ENCODE measurements at regions not wholly inside any gene's neighbourhood (a gene's known extent, or its start where the extent isn't known, plus 50 kb on each side); places are given as distances from the start of the nearest gene placed in this dataset.

DNA sequence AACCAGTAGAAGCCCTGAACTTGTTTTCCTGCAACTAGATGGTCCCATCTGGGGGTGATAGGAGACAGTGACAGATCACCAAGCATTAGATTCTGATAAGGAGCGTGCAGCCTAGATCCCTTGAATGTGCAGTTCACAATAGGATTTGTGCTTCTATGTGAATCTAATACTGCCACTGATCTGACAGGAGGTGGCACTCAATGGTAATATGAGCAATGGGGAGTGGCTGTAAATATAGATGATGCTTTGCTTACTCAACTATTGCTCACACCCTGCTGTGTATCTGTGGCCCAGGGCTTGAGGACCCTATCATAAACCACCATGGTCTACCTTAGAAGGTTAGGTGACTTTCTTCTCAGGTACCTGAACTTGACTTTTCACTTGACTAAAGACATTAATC is 417.1 kb upstream of the ARHGEF26 start:
- Histone ChIP-seq H3K27me3 (replicated peaks) (no peaks in the 10 kb centered on the region), H3K36me3 (replicated peaks) (no peaks in the 10 kb centered on the region), H3K27ac (no peak overlapping the region), H3K4me3 (ENCODE audit: low read depth, low read length) (no peak overlapping the region)
- TF ChIP-seq, protein P1, sequence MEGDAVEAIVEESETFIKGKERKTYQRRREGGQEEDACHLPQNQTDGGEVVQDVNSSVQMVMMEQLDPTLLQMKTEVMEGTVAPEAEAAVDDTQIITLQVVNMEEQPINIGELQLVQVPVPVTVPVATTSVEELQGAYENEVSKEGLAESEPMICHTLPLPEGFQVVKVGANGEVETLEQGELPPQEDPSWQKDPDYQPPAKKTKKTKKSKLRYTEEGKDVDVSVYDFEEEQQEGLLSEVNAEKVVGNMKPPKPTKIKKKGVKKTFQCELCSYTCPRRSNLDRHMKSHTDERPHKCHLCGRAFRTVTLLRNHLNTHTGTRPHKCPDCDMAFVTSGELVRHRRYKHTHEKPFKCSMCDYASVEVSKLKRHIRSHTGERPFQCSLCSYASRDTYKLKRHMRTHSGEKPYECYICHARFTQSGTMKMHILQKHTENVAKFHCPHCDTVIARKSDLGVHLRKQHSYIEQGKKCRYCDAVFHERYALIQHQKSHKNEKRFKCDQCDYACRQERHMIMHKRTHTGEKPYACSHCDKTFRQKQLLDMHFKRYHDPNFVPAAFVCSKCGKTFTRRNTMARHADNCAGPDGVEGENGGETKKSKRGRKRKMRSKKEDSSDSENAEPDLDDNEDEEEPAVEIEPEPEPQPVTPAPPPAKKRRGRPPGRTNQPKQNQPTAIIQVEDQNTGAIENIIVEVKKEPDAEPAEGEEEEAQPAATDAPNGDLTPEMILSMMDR (IDR thresholded peaks at IDR 0.05; ENCODE audit: low read depth, low read length, missing control alignments), result no peak
- in situ Hi-C loops (cut with HindIII; ENCODE audit: low pct_ligation_motif_present, low sequenced_read_pairs), result no loop called here
- no peak for DNase-seq

DNA sequence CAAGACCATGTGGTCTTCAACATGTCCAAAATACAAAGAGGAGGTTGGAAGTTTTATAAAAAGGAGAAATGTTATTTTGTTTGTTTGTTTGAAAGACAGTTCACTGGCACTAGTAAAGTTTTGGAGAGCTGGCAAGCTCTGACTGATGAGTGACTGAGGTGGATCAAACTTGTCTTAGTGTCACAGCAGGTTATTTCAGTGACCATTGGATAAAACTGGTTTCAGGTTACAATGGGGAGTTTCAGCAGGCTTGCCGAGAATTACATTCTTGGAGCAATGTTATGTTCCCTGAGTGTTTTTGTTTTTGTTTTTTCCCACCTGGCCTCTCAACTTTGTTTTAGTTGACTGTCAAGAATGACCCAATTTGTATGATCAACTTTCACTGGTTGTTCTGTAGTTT is 414.5 kb upstream of the ARHGEF26 start:
- Histone ChIP-seq H3K27ac (no peak overlapping the region), H3K4me3 (ENCODE audit: low read depth, low read length) (no peak overlapping the region), H3K27me3 (replicated peaks) (no peaks in the 10 kb centered on the region), H3K36me3 (replicated peaks) (no peaks in the 10 kb centered on the region)
- in situ Hi-C loops (cut with HindIII; ENCODE audit: low pct_ligation_motif_present, low sequenced_read_pairs), result no loop called here
- DNase-seq, result no peak
- TF ChIP-seq, protein P1 (IDR thresholded peaks at IDR 0.05; ENCODE audit: low read depth, low read length, missing control alignments), result no peak

- no peaks in the 10 kb centered on the region for H3K36me3 ChIP-seq (replicated peaks)
- no peak overlapping the region for H3K27ac ChIP-seq
- H3K27me3 ChIP-seq (replicated peaks), result no peaks in the 10 kb centered on the region
- in situ Hi-C loops (cut with HindIII; ENCODE audit: low pct_ligation_motif_present, low sequenced_read_pairs), result no loop called here
- H3K4me3 ChIP-seq (ENCODE audit: low read depth, low read length), result no peak overlapping the region
- DNase-seq, result no peak
- TF ChIP-seq, protein P1 (IDR thresholded peaks at IDR 0.05; ENCODE audit: low read depth, low read length, missing control alignments), result no peak
These were observed 407.2 kb upstream of the ARHGEF26 start for GRCh38 chr3:153714016-153714415.

GRCh38 chr3:153714588-153715290 is 406.5 kb upstream of the ARHGEF26 start:
- no peaks in the 10 kb centered on the region for H3K27me3 ChIP-seq (replicated peaks)
- no peaks in the 10 kb centered on the region for H3K36me3 ChIP-seq (replicated peaks)
- TF ChIP-seq, protein P1 (IDR thresholded peaks at IDR 0.05; ENCODE audit: low read depth, low read length, missing control alignments), result no peak
- DNase-seq, result no peak
- no peak overlapping the region for H3K4me3 ChIP-seq (ENCODE audit: low read depth, low read length)
- in situ Hi-C loops (cut with HindIII; ENCODE audit: low pct_ligation_motif_present, low sequenced_read_pairs), result no loop called here
- H3K27ac ChIP-seq, result no peak overlapping the region

DNA sequence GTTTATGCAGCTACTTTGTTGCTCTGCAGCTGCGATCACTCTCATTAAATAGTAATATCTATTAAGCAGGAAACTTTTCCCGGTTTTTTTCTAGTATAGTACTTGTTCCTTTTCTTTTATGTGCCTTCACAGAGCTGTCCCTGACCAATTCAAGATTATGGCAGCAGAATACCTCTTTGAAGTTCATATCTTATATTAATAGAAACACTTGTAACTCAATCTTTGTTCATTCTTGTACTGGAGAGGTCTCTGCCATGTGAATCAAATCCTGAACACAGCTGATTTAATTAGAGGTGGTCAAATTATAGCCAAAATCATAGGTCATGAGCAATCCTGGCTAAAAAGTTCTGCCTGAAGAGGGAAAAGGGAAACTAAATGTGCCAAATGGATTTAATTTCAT is 399.0 kb upstream of the ARHGEF26 start:
- TF ChIP-seq, protein P1 (IDR thresholded peaks at IDR 0.05; ENCODE audit: low read depth, low read length, missing control alignments), result no peak
- in situ Hi-C loops (cut with HindIII; ENCODE audit: low pct_ligation_motif_present, low sequenced_read_pairs), result no loop called here
- Histone ChIP-seq H3K27ac (no peak overlapping the region), H3K27me3 (replicated peaks) (no peaks in the 10 kb centered on the region), H3K36me3 (replicated peaks) (no peaks in the 10 kb centered on the region), H3K4me3 (ENCODE audit: low read depth, low read length) (no peak overlapping the region)
- no peak for DNase-seq

- in situ Hi-C loops (cut with HindIII; ENCODE audit: low pct_ligation_motif_present, low sequenced_read_pairs), result no loop called here
- TF ChIP-seq, protein P1 (IDR thresholded peaks at IDR 0.05; ENCODE audit: low read depth, low read length, missing control alignments), result no peak
- H3K27ac ChIP-seq, result no peak overlapping the region
- H3K4me3 ChIP-seq (ENCODE audit: low read depth, low read length), result no peak overlapping the region
- H3K36me3 ChIP-seq (replicated peaks), result no peaks in the 10 kb centered on the region
- DNase-seq, result no peak
- no peaks in the 10 kb centered on the region for H3K27me3 ChIP-seq (replicated peaks)
These were observed 390.1 kb upstream of the ARHGEF26 start for GRCh38 chr3:153731071-153731470.
